Central memory CD8-positive, alpha-beta T cell (primary cell): ENCODE measurements at regions not wholly inside any gene's neighbourhood (a gene's known extent, or its start where the extent isn't known, plus 50 kb on each side); places are given as distances from the start of the nearest gene placed in this dataset.

Source experiments
- ATAC-seq: fragments of 150-1000 bp; cut with Tn5 transposase; replicated peaks from 2 replicates; pipeline ENCODE4 v1.10.0; 2022; ENCODE audit warnings: mild to moderate bottlenecking, moderate FRiP score, moderate number of reproducible peaks; ENCODE audit not compliant: poor library complexity, severe bottlenecking; ENCODE audit errors: extremely low read depth
- DNase-seq, 2 donors: peaks; one replicate each; pipeline ENCODE4 v3.0.0; 2021; ENCODE audit warnings: low spot score in 2 of 2
- H3K27ac Mint-ChIP-seq: one replicate; pipeline ENCODE4 v1.8.0; 2022; ENCODE audit warnings: low read depth, mild to moderate bottlenecking, moderate library complexity, mixed read lengths
- H3K27me3 Mint-ChIP-seq: one replicate; pipeline ENCODE4 v1.8.0; 2022; ENCODE audit warnings: mixed read lengths
- H3K36me3 Mint-ChIP-seq: one replicate; pipeline ENCODE4 v1.8.0; 2022; ENCODE audit warnings: mild to moderate bottlenecking, moderate library complexity, mixed read lengths; ENCODE audit not compliant: insufficient read depth
- H3K4me1 Mint-ChIP-seq: one replicate; pipeline ENCODE4 v1.8.0; 2022; ENCODE audit warnings: mixed read lengths
- H3K4me3 Mint-ChIP-seq: one replicate; pipeline ENCODE4 v1.8.0; 2022; ENCODE audit warnings: mild to moderate bottlenecking, moderate library complexity, mixed read lengths
- H3K9me3 Mint-ChIP-seq: one replicate; pipeline ENCODE4 v1.8.0; 2022; ENCODE audit warnings: mixed read lengths

DNA sequence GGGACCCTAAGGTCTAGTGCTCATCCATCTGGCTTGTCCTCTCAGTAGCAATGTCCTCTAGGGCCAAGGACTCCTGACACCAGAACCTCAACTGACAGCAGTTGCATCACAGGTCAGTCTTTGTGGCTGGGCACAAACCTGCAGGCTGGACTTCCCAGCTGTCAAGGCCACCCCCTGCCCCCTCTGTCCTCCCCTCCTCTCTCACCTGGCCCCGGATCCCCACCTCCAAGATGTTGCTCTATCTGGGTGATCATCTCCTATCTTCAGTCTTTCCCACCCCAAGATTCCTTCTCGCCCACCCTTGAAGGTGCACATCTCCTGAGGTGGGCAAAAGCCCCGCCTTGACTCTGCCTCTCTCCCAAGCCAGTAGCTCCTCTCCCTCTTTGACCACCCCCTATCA lies 131.8 kb upstream of the SRSF6 start:
- Mint-ChIP-seq H3K4me3 (no peak overlapping the region), H3K4me1 (no peaks in the 10 kb centered on the region), H3K27ac (no peak overlapping the region), H3K27me3 (peaks cover 15% of the 10 kb centered on the region), H3K9me3 (no peaks in the 10 kb centered on the region), H3K36me3 (peaks cover 4% of the 10 kb centered on the region)
- ATAC-seq (no peak), DNase-seq (no peak)

DNA sequence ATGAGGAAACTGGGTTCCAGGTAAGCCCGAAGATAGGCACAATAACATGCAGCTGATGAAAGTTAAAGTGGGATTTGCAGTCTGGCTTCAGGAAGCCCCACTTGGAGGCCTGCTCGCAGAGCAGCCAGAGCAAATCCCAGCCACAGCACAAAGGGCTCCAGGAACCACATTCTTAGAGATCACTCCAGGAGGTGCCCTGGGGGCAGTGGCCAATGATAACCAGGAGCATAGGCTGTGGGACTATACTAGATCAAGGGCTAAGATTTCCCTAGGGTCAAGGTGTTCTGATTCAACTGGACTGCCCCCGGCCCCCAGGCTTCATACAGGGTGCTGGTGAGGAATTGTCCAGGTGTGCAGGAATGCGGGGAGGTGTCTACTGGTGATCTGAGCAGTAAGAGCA lies 133.9 kb upstream of the PTPRT start:
- no peak for DNase-seq
- no peaks in the 10 kb centered on the region for H3K9me3 Mint-ChIP-seq
- H3K4me3 Mint-ChIP-seq: no peak overlapping the region
- no peak for ATAC-seq
- no peak overlapping the region for H3K27ac Mint-ChIP-seq
- peaks cover 24% of the 10 kb centered on the region for H3K27me3 Mint-ChIP-seq
- no peaks in the 10 kb centered on the region for H3K4me1 Mint-ChIP-seq
- peaks cover 2% of the 10 kb centered on the region for H3K36me3 Mint-ChIP-seq

DNA sequence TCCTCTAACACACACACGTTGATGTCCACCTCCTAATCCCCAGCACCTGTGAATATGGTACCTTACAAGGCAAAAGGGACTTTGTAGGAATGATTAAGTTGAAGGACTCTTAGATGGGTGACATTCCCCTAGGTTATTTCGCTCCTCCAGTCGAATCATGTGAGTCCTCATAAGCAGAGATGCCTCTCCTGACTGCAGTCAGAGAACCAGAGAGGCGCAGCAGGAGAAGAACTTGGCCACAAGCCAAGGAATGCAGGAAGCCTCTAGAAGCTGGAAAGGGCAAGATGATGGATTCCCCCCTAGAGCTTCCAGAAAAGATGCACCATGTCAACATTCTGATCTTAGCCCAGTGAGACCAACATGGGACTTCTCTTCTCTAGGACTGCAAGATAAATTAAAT lies 133.1 kb upstream of the PTPRT start:
- no peaks in the 10 kb centered on the region for H3K9me3 Mint-ChIP-seq
- no peak for DNase-seq
- no peaks in the 10 kb centered on the region for H3K4me1 Mint-ChIP-seq
- H3K36me3 Mint-ChIP-seq: peaks cover 5% of the 10 kb centered on the region
- no peak overlapping the region for H3K27ac Mint-ChIP-seq
- H3K27me3 Mint-ChIP-seq: peaks cover 28% of the 10 kb centered on the region
- no peak for ATAC-seq
- H3K4me3 Mint-ChIP-seq: no peak overlapping the region

DNA sequence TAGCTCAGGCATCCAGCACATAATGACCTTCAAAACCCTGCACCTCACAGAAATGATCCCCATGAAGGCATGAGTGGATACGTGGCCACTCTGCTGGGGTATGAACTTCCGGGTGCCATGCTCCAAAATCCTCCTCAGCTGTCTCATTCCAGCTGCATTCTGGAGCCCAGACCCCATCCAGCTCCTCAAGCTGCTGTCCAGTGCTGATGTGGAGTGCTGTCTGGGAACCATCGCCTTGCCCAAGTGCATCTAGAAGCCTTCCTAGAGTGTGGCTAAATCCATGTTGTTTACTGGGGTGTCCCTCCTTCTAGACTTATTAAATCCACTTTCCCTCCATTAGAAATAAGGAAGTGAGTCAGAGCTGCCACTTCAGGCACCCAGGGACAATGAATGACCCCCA lies 130.8 kb upstream of the PTPRT start:
- H3K36me3 Mint-ChIP-seq: peaks cover 5% of the 10 kb centered on the region
- no peaks in the 10 kb centered on the region for H3K4me1 Mint-ChIP-seq
- peaks cover 18% of the 10 kb centered on the region for H3K27me3 Mint-ChIP-seq
- ATAC-seq (no peak), DNase-seq (no peak)
- no peak overlapping the region for H3K27ac Mint-ChIP-seq
- H3K4me3 Mint-ChIP-seq: no peak overlapping the region
- H3K9me3 Mint-ChIP-seq: no peaks in the 10 kb centered on the region

DNA sequence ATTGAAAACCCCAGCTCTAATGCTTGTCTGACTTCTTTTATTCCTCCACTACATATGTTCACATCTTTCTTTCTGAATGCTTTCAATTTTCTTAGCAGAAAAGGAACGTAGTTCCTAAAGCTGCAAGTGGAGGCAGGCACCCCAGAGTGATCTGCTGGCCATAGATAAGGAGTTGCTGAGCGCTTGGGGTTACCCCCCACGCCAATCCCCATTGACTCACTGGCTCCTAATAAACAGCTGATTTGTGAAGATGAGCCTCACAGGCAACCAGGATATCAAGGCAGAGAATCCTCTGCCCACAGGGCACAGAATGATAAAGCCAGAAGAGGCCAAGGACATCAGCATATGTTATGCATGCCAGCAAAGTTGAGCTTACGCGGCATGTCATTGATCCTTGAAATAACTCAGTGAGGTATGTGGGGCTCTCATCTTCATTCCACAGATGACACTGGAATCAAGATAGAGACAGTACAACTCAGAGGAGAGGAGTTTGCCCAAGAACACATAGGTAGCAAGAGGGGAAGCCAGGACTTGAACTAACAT lies 129.1 kb upstream of the PTPRT start:
- no peak for DNase-seq
- Mint-ChIP-seq H3K36me3 (peaks cover 5% of the 10 kb centered on the region), H3K4me3 (no peak overlapping the region), H3K9me3 (no peaks in the 10 kb centered on the region), H3K27me3 (peaks cover 18% of the 10 kb centered on the region), H3K27ac (no peak overlapping the region), H3K4me1 (no peaks in the 10 kb centered on the region)
- no peak for ATAC-seq

DNA sequence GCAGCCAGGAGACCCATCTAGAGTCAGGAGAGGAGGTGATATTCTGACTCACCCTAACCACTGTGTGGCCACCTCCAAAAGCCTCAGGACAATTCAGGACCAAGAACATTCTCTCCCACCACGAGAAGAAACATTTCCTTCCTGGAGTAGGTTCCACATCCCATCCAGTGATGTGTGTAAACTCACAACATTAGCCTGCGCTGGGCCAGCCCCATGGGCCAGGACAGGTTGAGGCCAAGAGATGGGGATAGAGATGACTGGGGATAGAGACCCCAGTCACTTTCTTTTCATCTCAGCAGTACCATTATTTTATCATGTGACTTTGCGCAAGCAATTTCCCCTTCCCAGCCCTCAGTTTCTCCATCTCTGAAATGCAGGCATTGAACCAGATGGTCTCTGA lies 126.6 kb upstream of the PTPRT start:
- Mint-ChIP-seq H3K9me3 (no peaks in the 10 kb centered on the region), H3K36me3 (peaks cover 3% of the 10 kb centered on the region), H3K4me3 (no peak overlapping the region), H3K27ac (no peak overlapping the region), H3K4me1 (no peaks in the 10 kb centered on the region), H3K27me3 (peaks cover 12% of the 10 kb centered on the region)
- DNase-seq (no peak), ATAC-seq (no peak)

DNA sequence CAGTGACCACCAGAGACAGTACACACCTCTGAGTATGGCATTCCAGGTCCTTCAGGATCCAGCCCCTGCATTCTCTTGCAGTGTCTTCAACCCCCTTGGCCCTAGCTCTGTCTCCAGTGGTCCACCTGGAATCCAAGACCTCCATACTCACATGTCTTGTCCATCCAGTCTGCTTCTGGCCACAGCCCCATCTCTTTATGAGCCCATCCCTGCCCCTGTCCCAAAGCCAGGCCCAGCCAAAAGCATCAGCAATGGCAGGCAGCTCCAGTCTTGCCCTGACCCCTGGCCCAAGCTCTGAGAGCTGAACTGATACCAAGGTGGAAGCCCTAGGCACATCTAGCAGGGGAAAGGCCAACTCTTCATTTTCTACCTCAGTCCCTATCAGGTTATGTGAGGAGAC lies 119.6 kb upstream of the PTPRT start:
- ATAC-seq: no peak
- no peak overlapping the region for H3K27ac Mint-ChIP-seq
- H3K36me3 Mint-ChIP-seq: no peaks in the 10 kb centered on the region
- no peaks in the 10 kb centered on the region for H3K27me3 Mint-ChIP-seq
- H3K4me3 Mint-ChIP-seq: no peak overlapping the region
- no peak for DNase-seq
- no peaks in the 10 kb centered on the region for H3K4me1 Mint-ChIP-seq
- H3K9me3 Mint-ChIP-seq: peaks cover 10% of the 10 kb centered on the region

DNA sequence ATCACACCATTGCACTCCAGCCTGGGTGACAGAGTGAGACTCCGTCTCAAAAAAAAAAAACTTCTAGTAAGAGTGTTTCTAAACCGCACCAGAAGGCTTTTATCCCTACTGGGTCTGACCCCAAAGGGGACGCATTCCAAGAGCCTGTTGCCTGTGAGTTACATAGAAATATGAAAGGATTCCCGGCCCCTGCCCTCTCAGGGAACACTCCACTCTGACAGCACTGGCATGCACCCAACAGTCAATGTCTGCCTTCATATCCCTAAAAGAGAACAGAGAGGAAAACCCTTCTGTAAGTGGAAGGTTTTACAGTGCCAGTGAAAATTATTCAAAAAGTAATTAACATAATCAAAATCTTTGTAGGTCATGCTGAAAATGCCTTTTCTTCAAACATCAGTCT lies 117.1 kb upstream of the PTPRT start:
- no peaks in the 10 kb centered on the region for H3K36me3 Mint-ChIP-seq
- no peak overlapping the region for H3K27ac Mint-ChIP-seq
- H3K9me3 Mint-ChIP-seq: peaks cover 10% of the 10 kb centered on the region
- peaks cover 22% of the 10 kb centered on the region for H3K27me3 Mint-ChIP-seq
- ATAC-seq (no peak), DNase-seq (no peak)
- H3K4me3 Mint-ChIP-seq: no peak overlapping the region
- H3K4me1 Mint-ChIP-seq: no peaks in the 10 kb centered on the region

DNA sequence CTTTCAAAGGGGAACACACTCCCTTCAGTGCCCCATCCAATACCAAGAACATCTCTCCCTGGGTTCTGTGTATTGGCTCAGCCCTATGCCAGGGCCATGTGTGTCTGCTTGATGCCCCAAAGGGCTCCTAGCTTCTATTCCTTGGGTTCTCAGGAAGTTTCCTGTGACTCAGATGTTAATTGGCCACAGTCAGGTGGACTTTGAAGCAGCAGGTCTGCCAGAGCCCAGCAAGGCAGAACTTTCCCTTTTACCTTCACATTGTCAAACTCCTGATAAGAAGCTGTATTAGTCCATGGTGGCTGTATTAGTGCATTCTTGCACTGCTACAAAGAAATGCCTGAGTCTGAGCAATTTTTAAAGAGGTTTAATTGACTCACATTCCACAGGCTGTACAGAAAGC lies 116.0 kb upstream of the PTPRT start:
- H3K4me3 Mint-ChIP-seq: no peak overlapping the region
- peaks cover 25% of the 10 kb centered on the region for H3K27me3 Mint-ChIP-seq
- no peaks in the 10 kb centered on the region for H3K4me1 Mint-ChIP-seq
- DNase-seq (no peak), ATAC-seq (no peak)
- H3K27ac Mint-ChIP-seq: no peak overlapping the region
- peaks cover 10% of the 10 kb centered on the region for H3K9me3 Mint-ChIP-seq
- no peaks in the 10 kb centered on the region for H3K36me3 Mint-ChIP-seq

DNA sequence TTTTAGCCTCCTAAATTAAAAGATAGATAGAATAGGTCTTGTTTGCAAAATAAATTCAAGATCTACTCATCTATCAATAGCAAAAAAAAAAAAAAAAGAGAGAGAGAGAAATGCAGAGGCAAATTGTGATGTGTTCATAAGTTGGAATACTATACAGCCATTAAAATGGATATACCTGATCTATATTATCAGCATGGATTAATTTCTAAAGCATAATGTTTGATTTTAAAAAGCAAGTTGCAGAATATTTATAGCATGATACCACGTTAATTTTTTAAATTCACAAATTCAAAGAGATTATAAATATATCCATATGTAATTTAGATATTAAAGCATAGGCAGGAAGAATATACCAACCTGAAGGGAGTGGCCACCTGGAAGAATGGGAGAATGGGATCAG lies 114.9 kb upstream of the PTPRT start:
- no peak overlapping the region for H3K27ac Mint-ChIP-seq
- ATAC-seq (no peak), DNase-seq (no peak)
- peaks cover 25% of the 10 kb centered on the region for H3K27me3 Mint-ChIP-seq
- H3K36me3 Mint-ChIP-seq: no peaks in the 10 kb centered on the region
- no peak overlapping the region for H3K4me3 Mint-ChIP-seq
- H3K9me3 Mint-ChIP-seq: peaks cover 6% of the 10 kb centered on the region
- H3K4me1 Mint-ChIP-seq: no peaks in the 10 kb centered on the region

DNA sequence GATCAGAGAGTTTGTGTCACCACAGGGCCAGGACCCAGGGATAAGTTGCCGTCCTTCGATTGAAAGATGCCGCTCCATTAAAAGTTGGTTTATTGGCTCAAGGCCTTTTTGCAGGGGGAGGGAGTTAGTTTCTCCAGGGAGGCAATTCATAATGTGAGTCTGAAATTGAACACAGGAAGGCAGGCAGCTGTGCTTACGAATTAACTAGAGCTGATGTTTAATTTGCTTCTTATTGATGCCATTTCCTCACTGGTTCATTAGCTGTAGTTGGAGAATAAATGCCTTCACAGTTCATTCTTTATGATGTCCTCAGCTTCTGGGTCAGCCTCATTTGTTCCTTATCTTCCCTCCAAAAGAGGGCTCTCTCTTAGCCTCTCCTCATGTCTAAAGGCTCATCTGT lies 113.2 kb upstream of the PTPRT start:
- H3K27ac Mint-ChIP-seq: no peak overlapping the region
- H3K9me3 Mint-ChIP-seq: peaks cover 1% of the 10 kb centered on the region
- H3K36me3 Mint-ChIP-seq: no peaks in the 10 kb centered on the region
- ATAC-seq (no peak), DNase-seq (no peak)
- peaks cover 25% of the 10 kb centered on the region for H3K27me3 Mint-ChIP-seq
- no peak overlapping the region for H3K4me3 Mint-ChIP-seq
- no peaks in the 10 kb centered on the region for H3K4me1 Mint-ChIP-seq

DNA sequence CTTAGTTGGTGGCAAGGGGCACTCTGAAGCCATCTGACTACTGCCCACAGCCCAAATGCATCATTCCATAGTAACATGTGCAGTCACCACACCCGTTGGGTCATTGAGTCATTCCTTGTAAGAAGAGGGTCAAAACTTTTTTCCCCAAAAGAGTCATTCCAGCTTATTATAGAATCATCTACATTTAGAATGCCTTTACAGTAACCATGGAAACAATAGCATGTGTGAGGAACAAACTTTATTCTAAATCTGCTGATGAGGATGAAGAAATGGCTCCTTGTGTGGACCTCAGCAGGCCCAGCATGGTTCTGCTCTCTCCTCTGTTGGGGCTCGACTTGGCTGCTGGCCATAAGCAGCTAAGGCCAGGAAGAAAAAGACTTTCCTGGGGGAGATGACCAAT lies 111.2 kb upstream of the PTPRT start:
- Mint-ChIP-seq H3K36me3 (no peaks in the 10 kb centered on the region), H3K27ac (no peak overlapping the region), H3K4me3 (no peak overlapping the region), H3K4me1 (no peaks in the 10 kb centered on the region), H3K27me3 (peaks cover 32% of the 10 kb centered on the region), H3K9me3 (peaks cover 6% of the 10 kb centered on the region)
- no peak for ATAC-seq
- DNase-seq: no peak

DNA sequence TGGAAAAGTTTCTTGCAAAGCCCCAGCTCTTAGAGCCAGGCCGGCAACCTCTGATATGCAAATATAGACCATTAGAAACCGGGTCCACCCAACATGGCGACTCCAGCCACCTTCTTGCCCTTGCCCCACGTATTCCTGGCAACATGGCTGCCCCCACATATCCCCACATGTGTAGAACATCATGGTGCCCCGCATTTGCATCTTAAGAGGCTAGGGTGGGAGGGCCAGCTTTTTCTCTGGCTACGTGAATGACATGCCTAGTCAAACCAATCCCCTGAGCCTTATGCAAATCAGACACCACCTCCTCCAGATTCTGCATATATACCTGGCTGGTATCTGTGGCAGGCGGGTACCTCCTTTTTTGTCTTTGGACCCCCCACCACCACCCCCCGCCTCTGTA lies 106.1 kb upstream of the PTPRT start:
- ATAC-seq (no peak), DNase-seq (no peak)
- Mint-ChIP-seq H3K9me3 (peaks cover 6% of the 10 kb centered on the region), H3K36me3 (peaks cover 2% of the 10 kb centered on the region), H3K27me3 (peaks cover 29% of the 10 kb centered on the region), H3K27ac (no peak overlapping the region), H3K4me1 (no peaks in the 10 kb centered on the region), H3K4me3 (no peak overlapping the region)

DNA sequence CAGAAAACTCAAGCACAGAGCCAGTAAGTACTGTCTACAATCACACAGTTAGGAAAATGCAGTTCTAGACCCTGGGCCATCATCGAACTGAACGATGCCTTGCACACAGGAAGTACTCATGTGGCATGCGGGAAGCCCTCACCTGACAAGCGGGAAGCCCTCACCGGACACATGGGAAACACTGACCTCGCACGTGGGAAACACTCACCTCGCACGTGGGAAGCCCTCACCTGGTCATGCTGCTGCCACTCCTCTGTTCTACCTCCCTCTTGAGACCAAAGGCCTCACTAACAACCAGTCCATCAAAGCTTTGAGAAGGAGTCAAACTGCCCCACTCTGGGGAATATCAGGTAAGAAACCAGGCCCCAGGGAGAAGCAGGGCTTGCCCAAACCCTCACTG lies 105.6 kb upstream of the PTPRT start:
- Mint-ChIP-seq H3K4me3 (no peak overlapping the region), H3K9me3 (peaks cover 6% of the 10 kb centered on the region), H3K36me3 (peaks cover 2% of the 10 kb centered on the region), H3K27me3 (peaks cover 34% of the 10 kb centered on the region), H3K4me1 (no peaks in the 10 kb centered on the region), H3K27ac (no peak overlapping the region)
- DNase-seq (no peak), ATAC-seq (no peak)
